Hepatocyte (in vitro differentiated cells): ENCODE measurements at regions not wholly inside any gene's neighbourhood (a gene's known extent, or its start where the extent isn't known, plus 50 kb on each side); places are given as distances from the start of the nearest gene placed in this dataset.

Experiments used
- DNase-seq: peaks from one replicate; pipeline ENCODE4 v3.0.0-alpha.2; 2016; ENCODE audit warnings: low spot score
- H2AFZ ChIP-seq: fragments of 200-600 bp; sonication (generic); 2 replicates; pipeline ENCODE4 v1.6.0; 2016; ENCODE audit warnings: antibody characterized with exemption, mild to moderate bottlenecking
- H3K27ac ChIP-seq: fragments of 200-600 bp; sonication (generic); 2 replicates; pipeline ENCODE4 v1.5.1; 2016; ENCODE audit warnings: mild to moderate bottlenecking
- H3K27me3 ChIP-seq: fragments of 200-600 bp; sonication (generic); 2 replicates; pipeline ENCODE4 v1.6.1; 2016
- H3K36me3 ChIP-seq: fragments of 200-600 bp; sonication (generic); replicated peaks from 2 replicates; pipeline ENCODE4 v1.5.1; 2016; ENCODE audit warnings: low read depth; ENCODE audit not compliant: insufficient read depth
- H3K4me1 ChIP-seq: fragments of 200-600 bp; sonication (generic); 2 replicates; pipeline ENCODE4 v1.5.1; 2016; ENCODE audit warnings: mild to moderate bottlenecking, moderate library complexity; ENCODE audit not compliant: insufficient read depth
- H3K4me2 ChIP-seq: fragments of 200-600 bp; sonication (generic); 2 replicates; pipeline ENCODE4 v1.6.0; 2016
- H3K4me3 ChIP-seq: fragments of 200-600 bp; sonication (generic); 2 replicates; pipeline ENCODE4 v1.5.1; 2016; ENCODE audit warnings: mild to moderate bottlenecking
- H3K79me2 ChIP-seq: fragments of 200-600 bp; sonication (generic); 2 replicates; pipeline ENCODE4 v1.6.0; 2017; ENCODE audit warnings: mild to moderate bottlenecking
- H3K9me2 ChIP-seq: fragments of 200-600 bp; sonication (generic); replicated peaks from 2 replicates; pipeline ENCODE4 v1.6.0; 2017; ENCODE audit warnings: mild to moderate bottlenecking; ENCODE audit not compliant: insufficient read depth
- H3K9me3 ChIP-seq: fragments of 200-600 bp; sonication (generic); 2 replicates; pipeline ENCODE4 v1.5.1; 2016; ENCODE audit warnings: low read depth, mild to moderate bottlenecking
- H4K20me1 ChIP-seq: fragments of 200-600 bp; sonication (generic); 2 replicates; pipeline ENCODE4 v1.6.0; 2016; ENCODE audit warnings: mild to moderate bottlenecking; ENCODE audit not compliant: insufficient read depth, poor library complexity, severe bottlenecking
- CTCF ChIP-seq: fragments of 200-600 bp; sonication (generic); IDR thresholded peaks from 2 replicates; pipeline ENCODE4 v1.5.1; 2016; ENCODE audit warnings: antibody characterized with exemption, mild to moderate bottlenecking; ENCODE audit not compliant: poor library complexity
- EZH2 ChIP-seq: fragments of 200-600 bp; sonication (generic); IDR thresholded peaks from 2 replicates; pipeline ENCODE4 v1.6.1; 2016; ENCODE audit warnings: antibody characterized with exemption, mild to moderate bottlenecking, borderline replicate concordance
- EZH2phosphoT487 ChIP-seq: fragments of 200-600 bp; sonication (generic); IDR thresholded peaks from one replicate; pipeline ENCODE4 v1.6.1; 2018; ENCODE audit warnings: antibody characterized with exemption, mild to moderate bottlenecking, low read depth, moderate library complexity; ENCODE audit not compliant: unreplicated experiment, severe bottlenecking
- WGBS: methylation state at CpG from one replicate; pipeline ENCODE4 v1.1.6; 2016; ENCODE audit warnings: low lambda C conversion rate; ENCODE audit errors: missing lambda C conversion rate; 5-methylcytosine and 5-hydroxymethylcytosine counted together

GRCh38 chr9:103242486-103242885 lies 247.4 kb downstream of the CYLC2 start:
- Histone ChIP-seq H3K27ac (no peak overlapping the region), H4K20me1 (no peaks in the 10 kb centered on the region), H3K9me3 (no peaks in the 10 kb centered on the region), H3K4me1 (no peaks in the 10 kb centered on the region), H3K4me3 (no peak overlapping the region), H2AFZ (no peak overlapping the region), H3K4me2 (no peak overlapping the region), H3K9me2 (no peaks in the 10 kb centered on the region), H3K36me3 (no peaks in the 10 kb centered on the region), H3K79me2 (no peaks in the 10 kb centered on the region), H3K27me3 (no peaks in the 10 kb centered on the region)
- WGBS = 74% methylated on average over 2 of the region's 2 CpGs
- DNase-seq = no peak
- TF ChIP-seq CTCF = no peak
- TF ChIP-seq EZH2phosphoT487 = no peak
- TF ChIP-seq EZH2 = no peak

- TF ChIP-seq EZH2 (no peak), CTCF (no peak), EZH2phosphoT487 (no peak)
- DNase-seq = no peak
- Histone ChIP-seq H2AFZ (no peak overlapping the region), H3K27ac (no peak overlapping the region), H3K9me2 (no peaks in the 10 kb centered on the region), H3K4me2 (no peak overlapping the region), H3K9me3 (no peaks in the 10 kb centered on the region), H3K27me3 (no peaks in the 10 kb centered on the region), H3K36me3 (no peaks in the 10 kb centered on the region), H4K20me1 (no peaks in the 10 kb centered on the region), H3K4me3 (no peak overlapping the region), H3K79me2 (no peaks in the 10 kb centered on the region), H3K4me1 (no peaks in the 10 kb centered on the region)
- 43% methylated on average over 2 of the region's 2 CpGs for WGBS
These were observed 248.4 kb downstream of the CYLC2 start for GRCh38 chr9:103243553-103243952.

- Histone ChIP-seq H3K9me2 (no peaks in the 10 kb centered on the region), H4K20me1 (no peaks in the 10 kb centered on the region), H3K27me3 (no peaks in the 10 kb centered on the region), H3K4me3 (no peak overlapping the region), H3K79me2 (no peaks in the 10 kb centered on the region), H3K9me3 (no peaks in the 10 kb centered on the region), H3K4me2 (no peak overlapping the region), H3K27ac (no peak overlapping the region), H3K4me1 (no peaks in the 10 kb centered on the region), H3K36me3 (no peaks in the 10 kb centered on the region), H2AFZ (no peak overlapping the region)
- no peak for DNase-seq
- WGBS = 41% methylated on average over 1 of the region's 1 CpG
- no peak for TF ChIP-seq EZH2phosphoT487
- no peak for TF ChIP-seq CTCF
- no peak for TF ChIP-seq EZH2
These were observed 250.2 kb downstream of the CYLC2 start for GRCh38 chr9:103245369-103245768.

GRCh38 chr9:103261951-103262350 lies 266.8 kb downstream of the CYLC2 start:
- H3K4me2 ChIP-seq = no peak overlapping the region
- DNase-seq = no peak
- H3K9me2 ChIP-seq = no peaks in the 10 kb centered on the region
- TF ChIP-seq EZH2phosphoT487 = no peak
- TF ChIP-seq EZH2 = no peak
- no peak for TF ChIP-seq CTCF
- no peaks in the 10 kb centered on the region for H3K4me1 ChIP-seq
- H3K79me2 ChIP-seq = no peaks in the 10 kb centered on the region
- no peaks in the 10 kb centered on the region for H3K36me3 ChIP-seq
- no peak overlapping the region for H3K4me3 ChIP-seq
- H2AFZ ChIP-seq = no peak overlapping the region
- WGBS = 55% methylated on average over 2 of the region's 2 CpGs
- no peaks in the 10 kb centered on the region for H3K9me3 ChIP-seq
- H3K27ac ChIP-seq = no peak overlapping the region
- no peaks in the 10 kb centered on the region for H3K27me3 ChIP-seq
- no peaks in the 10 kb centered on the region for H4K20me1 ChIP-seq
